D721Med (cell line): ENCODE measurements at regions not wholly inside any gene's neighbourhood (a gene's known extent, or its start where the extent isn't known, plus 50 kb on each side); places are given as distances from the start of the nearest gene placed in this dataset.

ENCODE experiments used
- DNase-seq: peaks from one replicate; pipeline ENCODE4 v3.0.0; 2011; ENCODE audit warnings: low spot score; ENCODE audit not compliant: insufficient read length
- FAIRE-seq: peaks from 2 replicates; lab custom pipeline; 2011; peaks lifted over from hg19 to GRCh38; lab: Jason Lieb, UNC
- CTCF ChIP-seq: IDR thresholded peaks from 2 replicates; pipeline ENCODE4 v1.5.1; 2012; ENCODE audit warnings: mild to moderate bottlenecking, control low read depth; ENCODE audit not compliant: insufficient read depth; ENCODE audit errors: missing control alignments

- no peak for TF ChIP-seq CTCF
- FAIRE-seq (no peak), DNase-seq (no peak)
These were observed 338.0 kb upstream of the KAZN start for GRCh38 chr1:14260480-14260879.

GRCh38 chr1:14261395-14261794 is 337.1 kb upstream of the KAZN start:
- no peak for TF ChIP-seq CTCF
- no peak for FAIRE-seq
- no peak for DNase-seq

GRCh38 chr1:14262637-14263036 is 335.8 kb upstream of the KAZN start:
- no peak for FAIRE-seq
- no peak for TF ChIP-seq CTCF
- no peak for DNase-seq

GRCh38 chr1:14263225-14263624 is 335.3 kb upstream of the KAZN start:
- FAIRE-seq: no peak
- no peak for TF ChIP-seq CTCF
- DNase-seq: no peak

- DNase-seq (no peak), FAIRE-seq (no peak)
- TF ChIP-seq CTCF: no peak
These were observed 334.8 kb upstream of the KAZN start for GRCh38 chr1:14263671-14264070.

- no peak for FAIRE-seq
- DNase-seq: no peak
- no peak for TF ChIP-seq CTCF
These were observed 333.0 kb upstream of the KAZN start for GRCh38 chr1:14265495-14265894.

GRCh38 chr1:14267991-14268390 is 330.5 kb upstream of the KAZN start:
- DNase-seq (no peak), FAIRE-seq (no peak)

More at GRCh38 chr1:14267991-14268390, 330.5 kb upstream of the KAZN start:
- no peak for TF ChIP-seq CTCF
